ENCODE measurements at regions not wholly inside any gene's neighbourhood (a gene's known extent, or its start where the extent isn't known, plus 50 kb on each side); places are given as distances from the start of the nearest gene placed in this dataset.

DNA sequence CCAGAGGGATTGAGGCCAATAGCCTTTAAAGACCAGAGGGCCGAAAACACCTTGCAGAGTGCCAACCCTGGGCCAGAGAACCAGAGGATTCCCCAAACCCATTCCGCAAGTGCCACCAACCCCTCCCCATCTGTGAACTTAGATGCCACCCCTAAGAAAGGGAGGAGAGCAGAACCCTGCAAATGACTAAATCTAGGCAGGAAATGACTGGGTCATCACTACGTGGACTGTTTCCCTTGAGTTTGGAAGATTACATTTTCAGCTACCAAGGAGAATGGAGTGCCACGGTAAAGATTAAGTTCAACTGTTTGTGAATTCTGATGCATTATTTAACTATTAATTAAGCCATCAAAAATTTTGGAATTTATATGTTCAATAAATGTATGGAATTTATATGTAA is 142.8 kb downstream of the ENC1 start:
- intact Hi-C loops (cut with micrococcal nuclease): no loop called here
- no peaks in the 10 kb centered on the region for H3K9me3 ChIP-seq (ENCODE audit: control insufficient read depth in 1 of 2, insufficient read depth in 1 of 2, low read depth in 1 of 2, low read length in 2 of 2)
- H3K4me1 ChIP-seq (ENCODE audit: control insufficient read depth in 1 of 2, insufficient read depth in 2 of 2, low read length in 2 of 2): no peaks in the 10 kb centered on the region
- CTCF ChIA-PET: no interaction called here
- ATAC-seq: no peak
- no TSS peak for BruUV-seq (replicated peaks)
- H3K4me2 ChIP-seq (ENCODE audit: low read length): no peak overlapping the region
- no peaks in the 10 kb centered on the region for H4K20me1 ChIP-seq (ENCODE audit: insufficient read depth)
- no peaks in the 10 kb centered on the region for H3K9me2 ChIP-seq (ENCODE audit: insufficient read depth)
- H2AFZ ChIP-seq (ENCODE audit: low read depth, low read length, poor library complexity, severe bottlenecking): no peak overlapping the region
- no peak overlapping the region for H3K27ac ChIP-seq (ENCODE audit: low read depth, low read length)
- no peaks in the 10 kb centered on the region for H3K36me3 ChIP-seq (ENCODE audit: control insufficient read depth in 1 of 2, insufficient read depth in 2 of 2, low read length in 2 of 2)
- no peaks in the 10 kb centered on the region for H3K27me3 ChIP-seq (ENCODE audit: insufficient read depth, low read length)
- TF ChIP-seq POLR2A (IDR thresholded peaks at IDR 0.05; ENCODE audit: borderline replicate concordance, extremely low read depth, insufficient read depth, insufficient read length) (no peak), CTCF (IDR thresholded peaks at IDR 0.05 in 2 of 3, conservative IDR thresholded peaks at IDR 0.05 in 1 of 3; ENCODE audit: borderline replicate concordance in 1 of 3, insufficient read depth in 1 of 3, low read depth in 2 of 3, low read length in 2 of 3) (no peak), EZH2 (IDR thresholded peaks at IDR 0.05) (no peak), CBX3 (IDR thresholded peaks at IDR 0.05; ENCODE audit: low read depth) (no peak), SP1 (IDR thresholded peaks at IDR 0.05; ENCODE audit: low read depth) (no peak), REST (IDR thresholded peaks at IDR 0.05; ENCODE audit: low read depth) (no peak), ELF1 (IDR thresholded peaks at IDR 0.05; ENCODE audit: borderline replicate concordance, low read depth) (no peak), CEBPB (IDR thresholded peaks at IDR 0.05; ENCODE audit: low read depth) (no peak), YY1 (IDR thresholded peaks at IDR 0.05; ENCODE audit: extremely low read depth, insufficient replicate concordance, low read depth, low read length) (no peak), FOSL1 (IDR thresholded peaks at IDR 0.05; ENCODE audit: low read depth) (no peak), POLR2AphosphoS5 (IDR thresholded peaks at IDR 0.05; ENCODE audit: low read depth, low read length) (no peak), JUND (IDR thresholded peaks at IDR 0.05) (no peak)
- TF ChIP-seq, protein P1, sequence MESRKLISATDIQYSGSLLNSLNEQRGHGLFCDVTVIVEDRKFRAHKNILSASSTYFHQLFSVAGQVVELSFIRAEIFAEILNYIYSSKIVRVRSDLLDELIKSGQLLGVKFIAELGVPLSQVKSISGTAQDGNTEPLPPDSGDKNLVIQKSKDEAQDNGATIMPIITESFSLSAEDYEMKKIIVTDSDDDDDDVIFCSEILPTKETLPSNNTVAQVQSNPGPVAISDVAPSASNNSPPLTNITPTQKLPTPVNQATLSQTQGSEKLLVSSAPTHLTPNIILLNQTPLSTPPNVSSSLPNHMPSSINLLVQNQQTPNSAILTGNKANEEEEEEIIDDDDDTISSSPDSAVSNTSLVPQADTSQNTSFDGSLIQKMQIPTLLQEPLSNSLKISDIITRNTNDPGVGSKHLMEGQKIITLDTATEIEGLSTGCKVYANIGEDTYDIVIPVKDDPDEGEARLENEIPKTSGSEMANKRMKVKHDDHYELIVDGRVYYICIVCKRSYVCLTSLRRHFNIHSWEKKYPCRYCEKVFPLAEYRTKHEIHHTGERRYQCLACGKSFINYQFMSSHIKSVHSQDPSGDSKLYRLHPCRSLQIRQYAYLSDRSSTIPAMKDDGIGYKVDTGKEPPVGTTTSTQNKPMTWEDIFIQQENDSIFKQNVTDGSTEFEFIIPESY (IDR thresholded peaks at IDR 0.05; ENCODE audit: extremely low read depth, insufficient replicate concordance, low read length): no peak
- RAD21 ChIA-PET (ENCODE audit: low non-redundant PET in 1 of 2, low total read pairs in 2 of 2, uncharacterized antibody in 2 of 2, unreplicated experiment in 2 of 2): no interaction called here
- no peaks in the 10 kb centered on the region for H3K79me2 ChIP-seq (ENCODE audit: insufficient read depth, low read length)
- H3K9ac ChIP-seq (ENCODE audit: low read length): no peak overlapping the region
- no peak overlapping the region for H3K4me3 ChIP-seq (replicated peaks in 1 of 2; ENCODE audit: low read depth in 1 of 2, low read length in 2 of 2)
- POLR2A ChIA-PET: no interaction called here
- DNase-seq (ENCODE audit: low read depth, low spot score): no peak
